GM23338 (cell line): ENCODE measurements at regions not wholly inside any gene's neighbourhood (a gene's known extent, or its start where the extent isn't known, plus 50 kb on each side); places are given as distances from the start of the nearest gene placed in this dataset.

Experiments
- ATAC-seq: fragments of 200-7000 bp; cut with Tn5 transposase; 3 replicates; pipeline ENCODE4 v1.9.1; 2020
- DNase-seq: peaks from one replicate; pipeline ENCODE4 v3.0.0-alpha.2; 2015; ENCODE audit warnings: low spot score
- H2AFZ ChIP-seq: fragments of 200-600 bp; sonication (generic); 2 replicates; pipeline ENCODE4 v1.8.0; 2016; ENCODE audit warnings: antibody characterized with exemption, mild to moderate bottlenecking, moderate library complexity
- H3F3A ChIP-seq: fragments of 200-600 bp; sonication (generic); replicated peaks from 2 replicates; pipeline ENCODE4 v1.8.0; 2017; ENCODE audit warnings: antibody characterized with exemption, mixed run types, low read depth
- H3K27ac ChIP-seq: fragments of 200-600 bp; sonication (generic); 2 replicates; pipeline ENCODE4 v1.6.1; 2016; ENCODE audit warnings: low read depth
- H3K27me3 ChIP-seq: fragments of 200-600 bp; sonication (generic); 2 replicates; pipeline ENCODE4 v1.8.0; 2016; ENCODE audit warnings: mild to moderate bottlenecking, mixed run types, moderate library complexity; ENCODE audit not compliant: insufficient read depth
- H3K36me3 ChIP-seq: fragments of 200-600 bp; sonication (generic); 2 replicates; pipeline ENCODE4 v1.8.0; 2016; ENCODE audit warnings: mild to moderate bottlenecking; ENCODE audit not compliant: insufficient read depth
- H3K4me1 ChIP-seq: fragments of 200-600 bp; sonication (generic); 2 replicates; pipeline ENCODE4 v1.8.0; 2016; ENCODE audit warnings: mild to moderate bottlenecking, moderate library complexity; ENCODE audit not compliant: insufficient read depth
- H3K4me2 ChIP-seq: fragments of 200-600 bp; sonication (generic); 2 replicates; pipeline ENCODE4 v1.7.1; 2017; ENCODE audit warnings: mixed run types
- H3K4me3 ChIP-seq: fragments of 200-600 bp; sonication (generic); 2 replicates; pipeline ENCODE4 v1.6.1; 2016; ENCODE audit warnings: mixed run types
- H3K79me2 ChIP-seq: fragments of 200-600 bp; sonication (generic); replicated peaks from 2 replicates; pipeline ENCODE4 v1.8.0; 2017; ENCODE audit warnings: mild to moderate bottlenecking; ENCODE audit not compliant: insufficient read depth
- H3K9me2 ChIP-seq: fragments of 200-600 bp; sonication (generic); 2 replicates; pipeline ENCODE4 v1.8.0; 2017; ENCODE audit not compliant: insufficient read depth
- H4K20me1 ChIP-seq: fragments of 200-600 bp; sonication (generic); replicated peaks from 2 replicates; pipeline ENCODE4 v1.8.0; 2017; ENCODE audit warnings: mild to moderate bottlenecking; ENCODE audit not compliant: insufficient read depth
- H3K27ac Mint-ChIP-seq: 2 replicates; pipeline ENCODE4 v1.8.0; 2020; ENCODE audit warnings: inconsistent platforms, mild to moderate bottlenecking, moderate library complexity, mixed read lengths
- H3K27me3 Mint-ChIP-seq: 3 replicates; pipeline ENCODE4 v1.8.0; 2022; ENCODE audit warnings: low read depth, mild to moderate bottlenecking, moderate library complexity, mixed read lengths, inconsistent platforms; ENCODE audit not compliant: insufficient read depth, poor library complexity
- H3K36me3 Mint-ChIP-seq: 3 replicates; pipeline ENCODE4 v1.8.0; 2021; ENCODE audit warnings: low read depth, mild to moderate bottlenecking, inconsistent platforms, moderate library complexity, mixed read lengths
- H3K4me1 Mint-ChIP-seq: 3 replicates; pipeline ENCODE4 v1.8.0; 2020; ENCODE audit warnings: mild to moderate bottlenecking, inconsistent platforms, mixed read lengths
- H3K4me3 Mint-ChIP-seq: 3 replicates; pipeline ENCODE4 v1.8.0; 2021; ENCODE audit warnings: moderate library complexity, mild to moderate bottlenecking, inconsistent platforms, mixed read lengths
- H3K9me3 Mint-ChIP-seq: 3 replicates; pipeline ENCODE4 v1.8.0; 2020; ENCODE audit warnings: moderate library complexity, mild to moderate bottlenecking, inconsistent platforms, mixed read lengths
- CREB1 ChIP-seq: fragments of 250-450 bp; sonication (Bioruptor Pico); IDR thresholded peaks from 2 replicates; pipeline ENCODE4 v1.5.0; 2020; ENCODE audit warnings: low read depth, mild to moderate bottlenecking, moderate library complexity
- CTCF ChIP-seq, 2 experiments: fragments of 200-600 bp in 1 of 2; sonication (generic) in 1 of 2; conservative IDR thresholded peaks; 2 replicates each; pipeline versions ENCODE4 v1.5.1 to v1.6.1; 2016 to 2017; ENCODE audit warnings: antibody characterized with exemption in 2 of 2, low read depth in 2 of 2, mild to moderate bottlenecking in 2 of 2, moderate library complexity in 1 of 2
- NANOG ChIP-seq: IDR thresholded peaks from 2 replicates; pipeline ENCODE4 v1.6.1; 2016; ENCODE audit warnings: antibody characterized with exemption, borderline replicate concordance
- REST ChIP-seq: IDR thresholded peaks from one replicate; pipeline ENCODE4 v1.6.1; 2018; ENCODE audit warnings: antibody characterized with exemption; ENCODE audit not compliant: unreplicated experiment
- STAT1 ChIP-seq: IDR thresholded peaks from one replicate; pipeline ENCODE4 v1.6.1; 2016; ENCODE audit warnings: antibody characterized with exemption; ENCODE audit not compliant: unreplicated experiment
- ZNF114 ChIP-seq: fragments of 250-450 bp; sonication (Bioruptor Pico); IDR thresholded peaks from 2 replicates; pipeline ENCODE4 v1.5.0; 2020; ENCODE audit warnings: mild to moderate bottlenecking, moderate library complexity
- ZNF462 ChIP-seq: fragments of 250-450 bp; sonication (Bioruptor Pico); IDR thresholded peaks from 2 replicates; pipeline ENCODE4 v1.5.0; 2020; ENCODE audit warnings: mild to moderate bottlenecking, moderate library complexity

- no peak overlapping the region for H3K27ac ChIP-seq
- no peak overlapping the region for H3K4me2 ChIP-seq
- Mint-ChIP-seq H3K9me3 (no peaks in the 10 kb centered on the region), H3K27ac (no peak overlapping the region), H3K4me1 (peaks cover 24% of the 10 kb centered on the region), H3K36me3 (no peaks in the 10 kb centered on the region), H3K4me3 (no peak overlapping the region), H3K27me3 (peaks cover 8% of the 10 kb centered on the region)
- peaks cover 3% of the 10 kb centered on the region; the same call in 1 of the 2 replicates for H3K9me2 ChIP-seq
- H2AFZ ChIP-seq: peak overlapping the region; percentile 97; the same call in 1 of the 2 replicates
- TF ChIP-seq CREB1 (CRISPR knock-in tag): no peak
- no peak for TF ChIP-seq NANOG
- no peak for TF ChIP-seq REST
- TF ChIP-seq ZNF462 (CRISPR knock-in tag): no peak
- TF ChIP-seq CTCF (conservative IDR thresholded peaks at IDR 0.05; ENCODE audit: low read depth in 2 of 2): no peak
- no peak for TF ChIP-seq ZNF114
- TF ChIP-seq STAT1: no peak
- no peaks in the 10 kb centered on the region for H3F3A ChIP-seq
- DNase-seq: no peak
- no peaks in the 10 kb centered on the region for H4K20me1 ChIP-seq
- H3K4me3 ChIP-seq: no peak overlapping the region
- no peaks in the 10 kb centered on the region for H3K36me3 ChIP-seq
- peak; percentile 13; the same call in 1 of the 3 replicates for ATAC-seq
- peaks cover 15% of the 10 kb centered on the region for H3K4me1 ChIP-seq
- no peaks in the 10 kb centered on the region for H3K27me3 ChIP-seq
- no peaks in the 10 kb centered on the region for H3K79me2 ChIP-seq
Measured at GRCh38 chr6:44560458-44561059, 173.1 kb downstream of the CDC5L start.
